OCI-LY3 (cell line): ENCODE measurements at regions not wholly inside any gene's neighbourhood (a gene's known extent, or its start where the extent isn't known, plus 50 kb on each side); places are given as distances from the start of the nearest gene placed in this dataset.

Experiments used
- CTCF ChIP-seq: fragments of 200-600, 300-600 bp; sonication (generic); IDR thresholded peaks from 2 replicates; pipeline ENCODE4 v1.5.1; 2014; ENCODE audit warnings: antibody characterized with exemption, low read length, low read depth
- EZH2phosphoT487 ChIP-seq: fragments of 200-600 bp; shearing (Covaris generic); IDR thresholded peaks from 2 replicates; pipeline ENCODE4 v1.6.1; 2018; ENCODE audit warnings: antibody characterized with exemption, mixed run types, low read depth

GRCh38 chr9:10835791-10836463 lies 223.1 kb upstream of the PTPRD start:
- TF ChIP-seq CTCF (no peak), EZH2phosphoT487 (no peak)
